NCI-H345 treated with DMSO at 0.1 percent for 48 hours (cell line): ENCODE measurements at regions not wholly inside any gene's neighbourhood (a gene's known extent, or its start where the extent isn't known, plus 50 kb on each side); places are given as distances from the start of the nearest gene placed in this dataset.

Source experiments
- DNase-seq: peaks from one replicate; lab custom pipeline; 2025; ENCODE audit not compliant: unreplicated experiment; lab: John Stamatoyannopoulos, UW

- DNase-seq = no peak
These were observed 84.7 kb upstream of the PKDCC start for GRCh38 chr2:41962922-41963622.

- peak; percentile 29 for DNase-seq
These were observed 83.9 kb upstream of the PKDCC start for GRCh38 chr2:41963661-41964525.

DNA sequence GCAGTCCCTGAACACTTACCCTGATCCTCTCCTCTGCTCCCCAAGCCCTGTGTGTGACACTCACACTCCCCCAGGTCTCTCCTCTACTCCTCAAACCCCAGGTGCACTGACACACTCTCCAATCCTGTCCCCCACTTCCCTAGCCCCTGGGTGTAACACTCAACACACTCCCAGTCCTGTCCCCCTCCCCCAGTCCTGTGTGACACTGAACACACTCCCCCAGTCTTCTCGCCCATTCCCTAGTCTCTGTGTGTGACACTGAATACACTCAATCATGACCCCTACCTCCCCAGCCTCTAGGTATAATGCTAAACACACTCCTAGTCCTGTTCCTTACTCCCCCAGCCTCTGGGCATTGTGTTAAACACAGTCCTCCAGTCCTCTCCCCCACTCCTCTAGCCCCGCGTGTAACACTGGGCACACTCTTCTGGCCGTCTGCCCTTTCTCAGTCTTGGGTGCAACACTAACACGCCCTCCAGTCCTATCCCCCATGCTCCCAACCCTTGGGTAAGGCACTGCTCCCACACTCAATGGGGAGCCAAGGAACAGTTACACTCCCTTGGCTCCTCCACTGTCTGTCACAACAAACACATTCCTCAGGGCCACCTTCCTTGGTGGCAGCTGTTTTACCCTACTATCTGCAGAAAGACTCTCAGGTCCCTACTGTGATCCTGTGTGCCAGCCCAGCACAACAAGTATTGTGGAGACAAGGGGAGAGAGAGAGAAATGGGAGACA lies 82.5 kb upstream of the PKDCC start:
- no peak for DNase-seq

DNA sequence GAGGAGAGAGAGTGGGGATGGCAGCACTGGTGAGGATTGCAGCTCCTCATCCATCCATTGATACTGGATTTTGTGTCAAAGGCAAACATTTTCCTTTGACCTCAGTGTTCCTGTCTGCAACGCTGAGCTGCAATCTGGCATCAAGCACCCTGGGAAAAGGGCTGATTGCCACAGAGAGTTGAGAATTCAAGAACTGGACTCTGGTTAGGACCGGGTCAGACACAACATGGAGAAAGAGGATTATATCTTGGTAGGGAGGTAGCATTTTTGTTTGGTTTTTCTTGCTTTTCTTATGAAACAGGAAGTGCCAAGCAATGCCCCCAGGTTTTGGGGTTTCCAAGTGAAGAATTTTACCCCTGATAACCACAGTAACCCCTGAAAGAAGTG lies 81.9 kb upstream of the PKDCC start:
- no peak for DNase-seq

DNA sequence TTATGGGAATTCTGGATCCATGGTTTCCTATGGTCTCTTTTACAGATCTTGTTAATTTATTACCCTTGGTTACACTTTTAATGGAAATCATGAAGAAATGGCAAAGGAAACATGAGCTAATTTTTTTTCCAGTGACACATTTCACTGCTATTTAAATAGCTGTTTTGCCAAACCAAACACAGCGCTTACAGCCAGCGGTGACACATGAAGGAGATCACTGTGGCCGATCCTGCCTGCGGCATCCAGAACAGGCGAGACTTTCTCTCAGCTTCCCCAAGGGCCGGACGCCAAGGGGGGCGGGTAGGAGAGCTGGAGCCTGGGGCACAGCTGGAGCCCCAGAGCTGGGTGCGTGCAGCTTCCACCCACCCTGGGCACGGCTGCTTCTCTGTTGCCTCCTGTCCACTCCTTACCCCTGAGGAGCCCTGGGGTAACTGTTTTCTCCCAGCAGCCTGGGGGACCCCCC lies 81.4 kb upstream of the PKDCC start:
- no peak for DNase-seq

- no peak for DNase-seq
These were observed 80.9 kb upstream of the PKDCC start for GRCh38 chr2:41966920-41967319.

DNA sequence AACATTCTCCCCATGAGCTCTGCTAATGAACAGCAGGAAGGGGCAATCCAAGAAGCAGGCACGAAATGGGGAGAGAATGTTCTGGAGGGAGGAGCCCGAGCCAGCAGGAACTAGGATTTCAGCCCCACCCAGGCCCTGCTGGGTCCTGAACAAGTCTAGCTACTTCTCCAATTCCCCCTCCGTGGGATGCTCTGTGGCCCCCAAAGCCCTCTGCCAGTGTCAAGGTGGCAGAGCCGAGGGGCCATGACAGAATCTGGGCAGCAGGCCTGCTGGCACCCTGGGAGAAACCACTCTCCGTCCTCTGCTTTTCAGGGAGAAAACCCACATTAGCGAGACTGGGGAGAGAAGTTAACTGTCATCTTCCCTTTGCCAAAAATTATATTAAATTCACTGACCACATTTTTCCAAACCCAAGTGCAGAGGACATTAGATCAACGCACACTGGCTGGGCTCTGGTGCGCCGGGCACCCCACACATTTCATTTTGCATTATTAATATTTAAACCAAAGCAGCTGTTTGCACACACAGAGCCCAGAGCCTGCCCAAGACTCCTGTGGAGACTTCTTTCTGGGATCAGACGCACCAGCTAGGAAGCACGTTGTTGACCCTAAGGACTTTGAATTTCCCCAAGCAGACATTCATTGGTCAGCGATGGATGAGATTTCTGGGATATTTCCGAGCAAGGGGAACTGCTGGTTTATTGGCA lies 80.2 kb upstream of the PKDCC start:
- no peak for DNase-seq

GRCh38 chr2:41968182-41968578 lies 79.6 kb upstream of the PKDCC start:
- DNase-seq = no peak

DNA sequence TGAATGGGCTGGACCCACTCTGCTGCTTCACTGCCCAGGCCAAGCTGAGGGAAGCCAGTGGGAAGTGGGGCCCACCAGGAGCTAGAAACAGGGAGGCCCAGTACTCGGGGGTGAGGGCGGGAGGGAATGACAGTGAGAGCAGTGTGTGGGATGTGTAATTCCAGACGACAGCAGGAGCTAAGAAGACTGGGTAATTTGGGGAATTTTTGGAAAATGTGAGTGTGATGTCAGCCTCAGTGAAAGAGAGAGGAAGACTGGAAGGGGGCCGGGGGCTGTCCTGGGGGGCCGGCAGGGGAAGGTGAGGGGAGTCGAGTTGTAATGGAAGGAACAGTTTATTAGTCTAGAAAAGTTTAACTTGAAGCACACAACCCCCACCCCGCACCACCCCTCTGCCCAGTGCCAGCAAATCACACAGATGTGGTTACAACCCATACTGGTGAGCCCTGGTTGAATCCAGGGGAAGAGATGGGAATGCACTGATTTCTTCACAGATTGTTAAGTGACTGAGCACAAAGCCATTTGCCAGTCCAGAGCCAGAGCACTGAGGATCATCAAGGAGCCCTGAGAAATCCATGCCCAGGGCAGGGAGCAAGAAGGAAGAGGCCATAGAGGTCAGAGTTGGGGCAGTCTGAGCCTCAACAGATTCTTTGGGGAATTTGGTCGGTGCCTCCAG lies 76.7 kb upstream of the PKDCC start:
- DNase-seq = no peak

- no peak for DNase-seq
These were observed 75.6 kb upstream of the PKDCC start for GRCh38 chr2:41972179-41972578.

DNA sequence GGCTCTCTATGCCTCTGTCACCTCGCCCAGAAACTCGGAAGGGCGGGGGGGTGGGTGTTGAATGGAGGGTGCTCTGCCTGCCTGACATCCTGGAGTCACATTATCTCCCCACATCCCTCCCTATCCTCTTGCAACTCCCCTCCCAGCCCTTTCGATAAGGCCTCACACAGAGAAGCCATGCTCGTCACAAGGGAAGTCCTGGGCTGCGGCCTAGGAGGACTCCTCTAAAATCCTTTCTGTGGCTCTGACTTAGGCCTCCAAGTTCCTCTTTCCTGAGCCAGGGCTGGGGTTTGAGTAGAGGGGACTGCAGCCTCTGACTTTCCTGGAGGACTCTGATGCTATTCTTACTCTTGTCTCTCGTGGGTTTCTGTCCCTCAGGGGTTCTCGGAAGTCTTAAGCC lies 75.0 kb upstream of the PKDCC start:
- no peak for DNase-seq

GRCh38 chr2:41973871-41974270 lies 74.0 kb upstream of the PKDCC start:
- no peak for DNase-seq

GRCh38 chr2:41981417-41981816 lies 66.4 kb upstream of the PKDCC start:
- DNase-seq = no peak

DNA sequence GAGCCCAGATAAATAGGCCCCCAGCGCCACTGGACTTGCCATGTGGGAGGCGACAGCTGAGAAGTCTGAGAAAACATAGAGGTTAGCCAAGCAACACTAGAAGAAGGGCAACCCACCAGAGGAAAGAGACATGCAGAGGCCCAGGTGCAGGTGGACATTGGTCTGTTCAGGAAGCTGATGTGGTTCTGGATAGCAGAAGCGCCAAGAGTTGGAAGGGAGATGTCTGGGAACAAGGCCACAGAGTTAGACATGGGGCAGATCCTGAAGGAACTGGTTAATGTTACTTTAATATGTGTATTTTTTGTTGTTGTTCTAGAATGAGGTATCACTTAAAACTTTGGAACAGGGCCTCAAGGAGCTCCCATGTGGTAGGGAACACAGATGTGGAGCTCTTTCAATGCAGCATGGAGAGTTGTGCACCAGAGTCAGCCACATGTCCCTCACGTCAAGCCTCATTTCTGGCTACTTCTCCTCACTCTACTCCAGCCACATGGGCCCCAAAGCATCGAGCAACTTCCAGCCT lies 62.2 kb upstream of the PKDCC start:
- DNase-seq = no peak

- DNase-seq = no peak
These were observed 58.2 kb upstream of the PKDCC start for GRCh38 chr2:41989501-41990180.

- DNase-seq = no peak
These were observed 57.6 kb upstream of the PKDCC start for GRCh38 chr2:41990245-41990644.

DNA sequence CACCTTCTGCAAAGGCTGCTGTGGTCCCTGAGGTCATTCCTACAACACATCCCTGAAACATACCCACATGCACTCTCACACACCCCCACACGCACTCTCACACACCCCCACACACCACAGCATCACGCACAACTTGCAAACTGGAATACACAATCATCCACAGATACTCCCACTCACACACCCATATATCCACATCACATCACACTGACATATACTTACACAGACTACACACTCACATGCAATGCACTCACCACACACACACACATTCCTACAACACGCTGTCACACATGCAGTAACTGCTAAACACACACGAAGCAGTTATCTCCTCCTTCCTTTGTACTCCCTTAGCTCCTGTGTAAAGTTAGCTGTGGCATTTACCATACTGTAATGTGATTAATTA lies 57.1 kb upstream of the PKDCC start:
- no peak for DNase-seq

- DNase-seq = no peak
These were observed 55.7 kb upstream of the PKDCC start for GRCh38 chr2:41992056-41992642.

DNA sequence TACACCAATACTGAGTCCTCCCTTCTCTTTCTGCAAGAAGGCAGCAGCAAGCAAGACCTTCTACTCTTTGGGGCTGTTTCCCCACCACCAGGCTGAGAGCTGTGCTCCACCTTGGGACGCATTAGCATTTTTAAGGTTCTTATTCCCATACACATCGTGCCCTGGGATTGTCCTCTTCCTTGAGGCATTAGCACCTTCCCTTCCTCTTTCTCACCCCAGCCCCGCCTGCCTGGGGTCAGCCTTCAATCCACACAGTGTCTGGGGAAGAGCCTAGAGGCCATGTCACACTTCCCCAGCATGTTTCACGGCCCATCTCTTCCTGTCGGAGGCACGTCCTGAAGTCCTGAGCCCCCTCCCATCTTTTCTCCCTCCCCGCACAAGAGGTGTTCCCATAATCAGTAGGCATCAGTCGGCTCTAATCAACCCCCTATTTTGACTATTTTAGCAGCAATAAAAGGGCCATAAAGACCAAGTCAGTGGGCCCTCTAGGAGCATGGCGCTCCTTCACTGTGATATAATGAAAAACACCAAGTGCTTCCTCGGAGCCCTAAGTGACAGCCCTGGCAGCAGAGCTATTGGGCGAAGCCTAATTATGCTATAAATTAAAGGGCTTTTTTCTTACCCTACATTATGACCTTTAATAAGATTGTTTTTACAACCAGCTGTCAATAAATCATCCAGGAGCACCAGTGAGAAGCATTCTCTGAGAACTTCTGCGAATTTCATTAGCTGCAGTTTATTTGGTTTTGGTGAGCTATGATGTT lies 55.0 kb upstream of the PKDCC start:
- no peak for DNase-seq
